PC-3 (cell line): ENCODE measurements at regions not wholly inside any gene's neighbourhood (a gene's known extent, or its start where the extent isn't known, plus 50 kb on each side); places are given as distances from the start of the nearest gene placed in this dataset.

ENCODE experiments used
- ATAC-seq: fragments of 200-7000 bp; cut with Tn5 transposase; 2 replicates; pipeline ENCODE4 v1.9.1; 2020; ENCODE audit warnings: mild to moderate bottlenecking, moderate library complexity
- BruUV-seq: library from RNA; stranded (reverse); fragments of 400-500 nt; replicated peaks from 2 replicates; lab custom pipeline; 2021; lab: Mats Ljungman, UMichigan
- CTCF ChIA-PET: fragments of 300-600 bp; sonication (Branson Sonifier 250); formaldehyde crosslinking; loops from one replicate; lab custom pipeline; 2022; ENCODE audit warnings: antibody characterized with exemption; lab: Charles Lee
- POLR2A ChIA-PET: fragments of 300-600 bp; sonication (Branson Sonifier 250); formaldehyde crosslinking; loops from one replicate; lab custom pipeline; 2022; ENCODE audit warnings: antibody characterized with exemption; ENCODE audit not compliant: unreplicated experiment; lab: Charles Lee
- DNase-seq: peaks from one replicate; pipeline ENCODE4 v3.0.0-alpha.2; 2015
- H2AFZ ChIP-seq: fragments of 300-600 bp; sonication (generic); 2 replicates; pipeline ENCODE4 v1.6.0; 2016; ENCODE audit warnings: antibody characterized with exemption, low read length
- H3F3A ChIP-seq: fragments of 300-600 bp; sonication (generic); one replicate; pipeline ENCODE4 v1.6.0; 2017; ENCODE audit warnings: antibody characterized with exemption, low read length, control low read depth, mild to moderate bottlenecking; ENCODE audit not compliant: unreplicated experiment
- H3K27ac ChIP-seq: fragments of 300-600 bp; sonication (generic); 2 replicates; pipeline ENCODE4 v1.5.1; 2016; ENCODE audit warnings: mild to moderate bottlenecking, low read length
- H3K27me3 ChIP-seq: fragments of 300-600 bp; sonication (generic); 2 replicates; pipeline ENCODE4 v1.6.1; 2016; ENCODE audit warnings: low read length, mixed read lengths
- H3K36me3 ChIP-seq: fragments of 300-600 bp; sonication (generic); 2 replicates; pipeline ENCODE4 v1.6.1; 2016; ENCODE audit warnings: low read depth, mixed run types, low read length, mixed read lengths
- H3K4me1 ChIP-seq: fragments of 300-600 bp; sonication (generic); 2 replicates; pipeline ENCODE4 v1.5.1; 2016; ENCODE audit warnings: low read length; ENCODE audit not compliant: insufficient read depth
- H3K4me2 ChIP-seq: fragments of 300-600 bp; sonication (generic); 2 replicates; pipeline ENCODE4 v1.6.0; 2016; ENCODE audit warnings: low read length
- H3K4me3 ChIP-seq: fragments of 300-600 bp; sonication (generic); 2 replicates; pipeline ENCODE4 v1.5.1; 2016; ENCODE audit warnings: mild to moderate bottlenecking, low read length, mixed read lengths
- H3K79me2 ChIP-seq: fragments of 300-600 bp; sonication (generic); 2 replicates; pipeline ENCODE4 v1.6.1; 2017; ENCODE audit warnings: low read length, mixed read lengths
- H3K9ac ChIP-seq: fragments of 300-600 bp; sonication (generic); 2 replicates; pipeline ENCODE4 v1.6.0; 2016; ENCODE audit warnings: mild to moderate bottlenecking, low read length
- H3K9me2 ChIP-seq: fragments of 300-600 bp; sonication (generic); replicated peaks from 2 replicates; pipeline ENCODE4 v1.6.1; 2016; ENCODE audit warnings: mixed run types, low read length, mixed read lengths
- H3K9me3 ChIP-seq: fragments of 300-600 bp; sonication (generic); 2 replicates; pipeline ENCODE4 v1.6.1; 2016; ENCODE audit warnings: low read length, mixed read lengths
- H4K20me1 ChIP-seq: fragments of 300-600 bp; sonication (generic); 2 replicates; pipeline ENCODE4 v1.6.1; 2016; ENCODE audit warnings: low read length, mixed read lengths
- EZH2 ChIP-seq: fragments of 300-600 bp; sonication (generic); IDR thresholded peaks from one replicate; pipeline ENCODE4 v1.6.1; 2017; ENCODE audit warnings: antibody characterized with exemption, mild to moderate bottlenecking, low read length; ENCODE audit not compliant: unreplicated experiment
- EZH2phosphoT487 ChIP-seq: fragments of 300-600 bp; sonication (generic); IDR thresholded peaks from 2 replicates; pipeline ENCODE4 v1.6.1; 2018; ENCODE audit warnings: mild to moderate bottlenecking, antibody characterized with exemption, low read length, borderline replicate concordance
- intact Hi-C: fragments of 100-400 bp; cut with micrococcal nuclease; formaldehyde crosslinking; loops from 2 replicates; pipeline ENCODE4 v1.9.0; 2023
- TF ChIP-seq, protein P1 (sequence below): fragments of 300-600 bp; sonication (generic); conservative IDR thresholded peaks from 2 replicates; pipeline ENCODE4 v1.5.1; 2017; ENCODE audit warnings: antibody characterized with exemption, low read depth, mild to moderate bottlenecking, low read length

DNA sequence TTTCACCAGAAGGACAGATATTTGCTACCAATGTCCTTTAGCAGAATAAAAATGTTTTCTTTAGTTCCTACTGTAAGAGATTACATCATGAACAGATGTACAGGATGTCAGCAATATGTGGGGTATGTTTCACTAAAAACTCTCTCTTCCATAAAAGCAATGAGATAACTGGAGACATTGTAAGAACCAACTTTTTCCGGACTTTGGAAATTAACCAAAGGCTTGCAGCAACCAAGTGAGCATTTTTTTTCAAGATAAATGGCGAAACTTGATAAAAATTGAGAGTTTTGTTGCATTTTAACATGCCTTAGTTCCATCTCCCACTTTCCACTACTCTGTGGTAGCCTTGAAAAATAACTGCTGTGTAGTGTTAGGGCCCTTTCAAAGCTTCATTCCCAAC, 429.8 kb upstream of the CDH2 start:
- Histone ChIP-seq H3K27me3 (no peaks in the 10 kb centered on the region), H3K27ac (no peak overlapping the region), H3K9ac (no peak overlapping the region), H2AFZ (no peak overlapping the region), H4K20me1 (no peaks in the 10 kb centered on the region), H3K4me1 (no peaks in the 10 kb centered on the region), H3K9me3 (no peaks in the 10 kb centered on the region), H3K4me2 (no peak overlapping the region), H3K4me3 (no peak overlapping the region), H3K36me3 (no peaks in the 10 kb centered on the region), H3K79me2 (no peaks in the 10 kb centered on the region), H3F3A (no peaks in the 10 kb centered on the region), H3K9me2 (no peaks in the 10 kb centered on the region)
- no peak for TF ChIP-seq EZH2phosphoT487
- TF ChIP-seq, protein P1, sequence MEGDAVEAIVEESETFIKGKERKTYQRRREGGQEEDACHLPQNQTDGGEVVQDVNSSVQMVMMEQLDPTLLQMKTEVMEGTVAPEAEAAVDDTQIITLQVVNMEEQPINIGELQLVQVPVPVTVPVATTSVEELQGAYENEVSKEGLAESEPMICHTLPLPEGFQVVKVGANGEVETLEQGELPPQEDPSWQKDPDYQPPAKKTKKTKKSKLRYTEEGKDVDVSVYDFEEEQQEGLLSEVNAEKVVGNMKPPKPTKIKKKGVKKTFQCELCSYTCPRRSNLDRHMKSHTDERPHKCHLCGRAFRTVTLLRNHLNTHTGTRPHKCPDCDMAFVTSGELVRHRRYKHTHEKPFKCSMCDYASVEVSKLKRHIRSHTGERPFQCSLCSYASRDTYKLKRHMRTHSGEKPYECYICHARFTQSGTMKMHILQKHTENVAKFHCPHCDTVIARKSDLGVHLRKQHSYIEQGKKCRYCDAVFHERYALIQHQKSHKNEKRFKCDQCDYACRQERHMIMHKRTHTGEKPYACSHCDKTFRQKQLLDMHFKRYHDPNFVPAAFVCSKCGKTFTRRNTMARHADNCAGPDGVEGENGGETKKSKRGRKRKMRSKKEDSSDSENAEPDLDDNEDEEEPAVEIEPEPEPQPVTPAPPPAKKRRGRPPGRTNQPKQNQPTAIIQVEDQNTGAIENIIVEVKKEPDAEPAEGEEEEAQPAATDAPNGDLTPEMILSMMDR: no peak
- no peak for TF ChIP-seq EZH2
- ATAC-seq (no peak), DNase-seq (no peak)
- no TSS peak for BruUV-seq
- CTCF ChIA-PET: no interaction called here
- intact Hi-C loops: no loop called here
- POLR2A ChIA-PET: no interaction called here

DNA sequence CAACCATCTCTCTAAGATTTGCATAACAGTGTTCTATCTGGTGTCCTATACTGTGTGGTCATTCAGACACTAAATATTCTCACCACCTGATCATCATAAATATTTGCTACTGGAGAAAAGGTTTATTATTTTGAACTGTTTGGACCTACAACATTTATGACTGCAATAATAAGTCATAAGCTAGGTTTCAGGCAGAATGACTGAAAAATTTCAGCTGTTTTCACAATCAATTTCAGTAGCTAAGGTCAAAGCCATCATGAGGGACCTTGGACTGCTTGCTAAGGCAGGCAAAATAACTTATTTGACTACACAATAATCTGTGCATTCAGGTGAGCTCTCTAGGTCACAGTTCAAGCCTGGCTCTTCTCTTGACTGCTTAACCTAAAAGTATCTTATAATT, 425.5 kb upstream of the CDH2 start:
- intact Hi-C loops: no loop called here
- DNase-seq (no peak), ATAC-seq (no peak)
- H3K79me2 ChIP-seq: no peaks in the 10 kb centered on the region
- H2AFZ ChIP-seq: no peak overlapping the region
- H3K9me3 ChIP-seq: peaks cover 6% of the 10 kb centered on the region; the same call in 1 of the 2 replicates
- no peaks in the 10 kb centered on the region for H3K4me1 ChIP-seq
- no peak overlapping the region for H3K4me3 ChIP-seq
- ChIA-PET POLR2A (no interaction called here), CTCF (no interaction called here)
- H3K4me2 ChIP-seq: no peak overlapping the region
- no TSS peak for BruUV-seq
- H3F3A ChIP-seq: no peaks in the 10 kb centered on the region
- no peaks in the 10 kb centered on the region for H4K20me1 ChIP-seq
- no peaks in the 10 kb centered on the region for H3K9me2 ChIP-seq
- no peak overlapping the region for H3K27ac ChIP-seq
- TF ChIP-seq EZH2 (no peak), EZH2phosphoT487 (no peak)
- TF ChIP-seq, protein P1: no peak
- no peaks in the 10 kb centered on the region for H3K36me3 ChIP-seq
- no peaks in the 10 kb centered on the region for H3K27me3 ChIP-seq
- H3K9ac ChIP-seq: no peak overlapping the region

DNA sequence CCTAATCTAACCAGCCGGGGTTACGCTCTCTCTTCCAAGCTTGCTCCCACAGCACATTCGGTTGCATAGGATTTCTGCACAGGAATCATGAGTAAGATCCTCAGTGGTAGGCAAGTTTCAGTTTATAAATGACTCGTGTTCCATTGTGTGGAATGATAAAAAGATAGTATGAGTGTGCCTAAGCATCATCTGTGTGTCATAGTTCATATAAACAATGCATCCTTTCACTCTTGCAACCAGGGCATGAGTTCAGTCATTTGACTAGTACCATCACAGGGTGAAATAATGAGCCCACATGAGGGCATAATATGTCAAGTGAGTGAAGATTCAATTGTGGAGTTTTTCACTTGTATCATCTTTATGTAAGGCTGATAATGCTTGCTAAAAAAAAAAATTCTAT, 417.1 kb upstream of the CDH2 start:
- Histone ChIP-seq H2AFZ (peak overlapping the region; percentile 14; the same call in 1 of the 2 replicates), H3K4me1 (peaks cover 20% of the 10 kb centered on the region), H4K20me1 (no peaks in the 10 kb centered on the region), H3K79me2 (no peaks in the 10 kb centered on the region), H3F3A (no peaks in the 10 kb centered on the region), H3K36me3 (no peaks in the 10 kb centered on the region), H3K4me2 (peak overlapping the region; percentile 57), H3K27me3 (no peaks in the 10 kb centered on the region), H3K9me2 (no peaks in the 10 kb centered on the region), H3K4me3 (no peak overlapping the region), H3K9me3 (peaks cover 4% of the 10 kb centered on the region; the same call in 1 of the 2 replicates), H3K9ac (no peak overlapping the region), H3K27ac (peak overlapping the region; percentile 57)
- DNase-seq (peak; percentile 80), ATAC-seq (peak; percentile 82)
- no peak for TF ChIP-seq EZH2phosphoT487
- no peak for TF ChIP-seq EZH2
- TF ChIP-seq, protein P1: no peak
- ChIA-PET CTCF (no interaction called here), POLR2A (no interaction called here)
- BruUV-seq: no TSS peak
- intact Hi-C loops: loop anchor here (5.0 kb wide), 1 partner anchor 82 kb away; no protein-coding TSS in a partner anchor
